ENCODE measurements at regions not wholly inside any gene's neighbourhood (a gene's known extent, or its start where the extent isn't known, plus 50 kb on each side); places are given as distances from the start of the nearest gene placed in this dataset.

DNA sequence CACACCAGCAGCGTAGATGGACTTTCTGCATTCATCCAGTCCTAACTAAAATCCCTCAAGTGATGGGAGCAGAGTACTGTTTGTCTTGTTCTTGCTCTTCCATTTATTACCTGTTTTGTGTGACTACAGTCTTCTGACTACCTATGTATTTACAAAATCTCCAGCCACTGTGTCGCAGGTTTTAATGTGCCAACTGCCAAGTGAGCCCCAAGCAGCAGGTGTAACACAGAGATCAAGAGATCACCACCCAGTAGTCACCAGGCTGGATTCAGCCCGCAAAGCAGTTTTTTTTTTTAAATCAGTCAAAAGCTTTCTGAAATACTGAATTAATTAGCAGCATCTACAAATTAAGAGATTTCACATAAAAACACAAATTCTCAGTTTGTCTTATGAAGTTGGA is 724.1 kb upstream of the USP15 start:
- TF ChIP-seq, protein P1, sequence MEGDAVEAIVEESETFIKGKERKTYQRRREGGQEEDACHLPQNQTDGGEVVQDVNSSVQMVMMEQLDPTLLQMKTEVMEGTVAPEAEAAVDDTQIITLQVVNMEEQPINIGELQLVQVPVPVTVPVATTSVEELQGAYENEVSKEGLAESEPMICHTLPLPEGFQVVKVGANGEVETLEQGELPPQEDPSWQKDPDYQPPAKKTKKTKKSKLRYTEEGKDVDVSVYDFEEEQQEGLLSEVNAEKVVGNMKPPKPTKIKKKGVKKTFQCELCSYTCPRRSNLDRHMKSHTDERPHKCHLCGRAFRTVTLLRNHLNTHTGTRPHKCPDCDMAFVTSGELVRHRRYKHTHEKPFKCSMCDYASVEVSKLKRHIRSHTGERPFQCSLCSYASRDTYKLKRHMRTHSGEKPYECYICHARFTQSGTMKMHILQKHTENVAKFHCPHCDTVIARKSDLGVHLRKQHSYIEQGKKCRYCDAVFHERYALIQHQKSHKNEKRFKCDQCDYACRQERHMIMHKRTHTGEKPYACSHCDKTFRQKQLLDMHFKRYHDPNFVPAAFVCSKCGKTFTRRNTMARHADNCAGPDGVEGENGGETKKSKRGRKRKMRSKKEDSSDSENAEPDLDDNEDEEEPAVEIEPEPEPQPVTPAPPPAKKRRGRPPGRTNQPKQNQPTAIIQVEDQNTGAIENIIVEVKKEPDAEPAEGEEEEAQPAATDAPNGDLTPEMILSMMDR (conservative IDR thresholded peaks at IDR 0.05) = no peak
- TF ChIP-seq ZFX (IDR thresholded peaks at IDR 0.05) = no peak
- H3K27ac ChIP-seq = no peak overlapping the region

DNA sequence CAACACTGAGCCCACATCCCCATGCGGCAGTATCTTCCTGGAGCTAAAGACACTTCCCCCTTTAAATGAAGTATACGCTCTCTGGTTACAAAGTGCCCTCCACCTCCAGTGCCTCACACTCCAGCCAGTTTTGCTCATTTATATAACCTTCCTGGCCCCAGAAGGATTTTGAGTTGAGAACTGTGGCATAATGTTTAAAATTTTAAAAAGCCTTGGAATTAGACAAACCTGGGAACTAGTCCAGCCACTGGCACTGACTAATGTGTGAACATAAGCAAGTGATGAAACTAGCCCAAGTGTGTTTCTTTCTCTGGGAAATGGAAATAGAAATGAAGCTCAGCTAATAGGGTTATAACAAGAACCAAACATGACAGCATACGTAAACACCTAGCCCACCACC is 723.7 kb upstream of the USP15 start:
- no peak for TF ChIP-seq ZFX (IDR thresholded peaks at IDR 0.05)
- no peak overlapping the region for H3K27ac ChIP-seq

DNA sequence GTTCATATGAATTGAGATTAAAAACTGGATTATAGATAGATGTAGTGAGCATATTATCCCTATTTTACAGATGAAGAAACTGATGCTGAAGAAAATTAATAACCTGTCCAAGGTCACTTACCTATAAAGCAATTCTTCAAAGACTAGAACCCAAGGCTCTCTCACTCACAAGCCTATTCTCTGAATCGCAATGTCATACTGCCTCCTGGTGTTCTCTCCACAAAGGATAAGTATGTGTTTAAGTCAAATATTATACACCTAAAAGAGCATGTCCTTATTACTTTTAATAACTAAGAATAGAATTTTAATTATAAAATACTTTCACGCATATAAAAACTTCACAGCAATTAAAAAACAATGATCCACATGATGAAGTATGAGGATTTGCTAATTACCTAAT is 721.3 kb upstream of the USP15 start:
- TF ChIP-seq ZFX (IDR thresholded peaks at IDR 0.05) = no peak
- TF ChIP-seq, protein P1 (conservative IDR thresholded peaks at IDR 0.05) = peak; percentile 53
- no peak overlapping the region for H3K27ac ChIP-seq

DNA sequence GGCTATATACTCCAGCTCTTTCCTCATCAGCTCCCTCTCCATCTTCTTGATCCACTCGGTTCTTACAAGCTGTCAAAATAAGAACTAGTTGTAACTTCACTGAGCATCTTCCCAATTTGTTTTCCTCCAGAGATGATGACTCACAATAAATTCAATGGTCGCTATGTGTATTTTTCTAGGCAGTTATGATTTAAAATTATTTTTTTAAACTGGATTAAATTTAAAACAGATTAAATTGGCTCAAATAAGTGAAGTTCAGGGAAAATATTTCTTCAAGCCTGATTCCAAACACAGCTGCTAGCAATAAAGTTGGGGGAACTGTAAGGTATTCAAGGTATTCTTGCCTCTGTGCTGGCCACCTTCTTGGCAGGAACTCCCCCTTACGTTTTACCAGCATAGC is 717.7 kb upstream of the USP15 start:
- H3K27ac ChIP-seq = no peak overlapping the region
- no peak for TF ChIP-seq ZFX (IDR thresholded peaks at IDR 0.05)
- TF ChIP-seq, protein P1 (conservative IDR thresholded peaks at IDR 0.05) = no peak

DNA sequence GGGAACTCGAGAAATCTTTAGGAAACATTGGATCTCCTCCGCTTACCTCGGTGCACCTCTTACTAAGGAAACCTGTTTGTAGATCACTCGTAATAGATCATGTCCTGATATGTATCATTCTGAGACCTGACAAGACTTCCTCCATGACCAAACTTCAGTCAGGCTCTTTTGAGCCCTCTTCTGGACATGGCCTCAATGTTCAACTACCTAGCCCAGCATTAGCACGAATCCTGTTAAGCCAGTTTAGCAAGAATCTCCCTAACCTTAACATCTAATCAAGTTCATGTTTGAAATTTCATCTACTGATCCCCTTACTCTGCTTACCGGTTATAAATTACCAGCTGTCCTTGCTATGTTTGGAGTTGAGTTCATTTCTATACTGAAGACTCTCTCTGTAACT is 713.9 kb upstream of the USP15 start:
- H3K27ac ChIP-seq = no peak overlapping the region
- TF ChIP-seq, protein P1 (conservative IDR thresholded peaks at IDR 0.05) = peak; percentile 75
- TF ChIP-seq ZFX (IDR thresholded peaks at IDR 0.05) = no peak

DNA sequence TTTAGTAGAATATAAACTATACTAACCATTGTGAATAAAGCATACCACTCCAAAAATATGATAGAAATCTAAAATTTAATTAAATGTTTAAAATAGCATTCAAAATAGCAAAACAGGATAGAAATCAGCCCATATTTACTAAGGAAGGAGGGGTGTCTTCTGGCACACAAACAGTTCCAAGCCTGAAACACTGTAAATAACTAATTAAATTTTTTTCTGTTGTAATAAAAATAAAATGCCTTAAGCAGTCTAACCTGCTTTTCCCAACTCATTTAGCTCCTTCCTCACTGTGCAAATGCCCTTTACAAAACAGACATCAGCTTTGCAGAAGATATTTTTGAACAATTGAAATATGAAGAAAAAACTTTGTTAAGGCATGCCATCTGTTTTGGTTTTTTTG is 707.1 kb upstream of the USP15 start:
- TF ChIP-seq, protein P1 (conservative IDR thresholded peaks at IDR 0.05) = no peak
- TF ChIP-seq ZFX (IDR thresholded peaks at IDR 0.05) = no peak
- H3K27ac ChIP-seq = no peak overlapping the region

DNA sequence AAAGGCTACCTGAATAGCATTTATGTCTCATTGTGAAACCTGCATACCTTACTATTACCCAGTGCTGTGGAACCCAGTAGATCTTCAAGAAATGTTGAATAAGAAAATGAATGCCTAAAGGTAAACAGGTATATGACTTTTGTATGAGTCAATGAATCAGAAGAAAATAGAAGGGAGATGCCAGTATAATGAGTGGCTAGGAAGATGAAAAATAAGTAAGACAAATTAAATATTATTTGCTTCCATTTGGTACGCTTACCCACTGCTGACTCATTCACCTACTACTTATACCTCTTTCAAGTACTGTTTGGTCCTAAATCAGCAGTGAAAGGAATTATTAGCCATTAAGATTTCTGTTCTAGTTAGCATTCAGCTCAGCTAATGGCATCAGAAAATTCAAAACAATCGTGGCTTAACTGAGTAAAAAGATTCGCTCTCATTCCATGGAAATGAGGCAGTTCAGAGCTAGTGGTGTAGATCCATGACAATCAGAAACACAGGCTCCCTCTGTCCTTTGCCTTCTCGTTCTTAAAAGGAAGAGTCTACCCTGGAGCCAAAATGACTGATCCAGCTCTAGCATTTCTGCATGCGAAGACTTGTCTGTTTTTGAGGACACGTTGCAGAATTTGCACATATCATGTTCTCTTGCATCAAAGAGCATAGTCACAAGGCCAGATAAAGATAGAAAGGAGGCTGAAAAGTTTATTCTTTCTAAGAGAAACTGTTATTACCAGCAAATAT is 705.8 kb upstream of the USP15 start:
- no peak overlapping the region for H3K27ac ChIP-seq
- TF ChIP-seq, protein P1 (conservative IDR thresholded peaks at IDR 0.05) = no peak
- no peak for TF ChIP-seq ZFX (IDR thresholded peaks at IDR 0.05)
